ENCODE measurements at regions not wholly inside any gene's neighbourhood (a gene's known extent, or its start where the extent isn't known, plus 50 kb on each side); places are given as distances from the start of the nearest gene placed in this dataset.
"Not testable (repeated sequence)": the region's sequence is repeated elsewhere in the genome, so short reads cannot be mapped to it uniquely, and the experiment has no call there.

DNA sequence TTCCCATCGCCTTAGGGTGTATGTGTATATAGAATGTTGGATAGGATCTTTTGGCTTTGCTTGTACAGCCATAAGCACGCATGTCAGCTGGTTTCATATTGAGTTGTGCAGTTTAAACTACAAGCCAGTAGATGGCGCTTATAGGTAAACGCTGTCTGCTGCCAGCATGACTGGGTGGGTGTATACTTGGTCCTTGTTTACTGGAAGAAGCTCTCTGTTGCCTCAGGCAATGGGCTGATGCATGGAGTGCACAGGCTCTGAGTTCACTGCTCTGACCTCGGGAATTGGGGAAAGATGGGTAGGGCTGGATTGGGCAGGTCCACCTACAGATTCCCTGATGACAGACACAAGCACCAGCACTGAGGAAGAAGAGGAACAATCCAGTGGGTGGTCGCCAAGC lies 831.5 kb downstream of the STIM2 start:
- in situ Hi-C loops (cut with HindIII; ENCODE audit: low pct_unique_long_range_greater_than_20kb, low sequenced_read_pairs), result no loop called here
- DNase-seq (ENCODE audit: low read depth in 1 of 2, low spot score in 1 of 2), result peak; percentile 11 to 83
- no peak for TF ChIP-seq JUND (IDR thresholded peaks at IDR 0.05; ENCODE audit: low read depth)

GRCh38 chr4:27692868-27693634 lies 832.4 kb downstream of the STIM2 start:
- TF ChIP-seq JUND (IDR thresholded peaks at IDR 0.05; ENCODE audit: low read depth), result no peak
- in situ Hi-C loops (cut with HindIII; ENCODE audit: low pct_unique_long_range_greater_than_20kb, low sequenced_read_pairs), result no loop called here
- no peak for DNase-seq (ENCODE audit: low read depth in 1 of 2, low spot score in 1 of 2)

DNA sequence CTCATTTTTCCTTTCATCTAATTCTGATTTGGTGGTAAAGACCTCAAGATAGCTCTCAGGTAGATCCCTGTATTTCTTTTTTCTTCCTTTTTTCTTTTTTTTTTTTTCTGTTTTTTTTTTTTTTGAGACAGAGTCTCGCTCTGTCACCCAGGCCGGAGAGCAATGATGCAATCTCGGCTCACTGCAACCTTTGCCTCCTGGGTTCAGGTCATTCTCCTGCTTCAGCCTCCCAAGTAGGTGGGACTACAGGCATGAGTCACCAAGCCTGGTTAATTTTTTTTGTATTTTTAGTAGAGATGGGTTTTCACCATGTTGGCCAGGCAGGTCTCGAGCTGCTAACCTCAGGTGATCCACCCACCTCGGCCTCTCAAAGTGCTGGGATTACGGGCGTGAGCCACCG lies 835.6 kb downstream of the STIM2 start:
- DNase-seq (ENCODE audit: low read depth in 1 of 2, low spot score in 1 of 2); in situ Hi-C loops (cut with HindIII; ENCODE audit: low pct_unique_long_range_greater_than_20kb, low sequenced_read_pairs): not testable (repeated sequence)

GRCh38 chr4:27701606-27702005 lies 841.0 kb downstream of the STIM2 start:
- no peak for TF ChIP-seq JUND (IDR thresholded peaks at IDR 0.05; ENCODE audit: low read depth)
- in situ Hi-C loops (cut with HindIII; ENCODE audit: low pct_unique_long_range_greater_than_20kb, low sequenced_read_pairs), result no loop called here
- no peak for DNase-seq (ENCODE audit: low read depth in 1 of 2, low spot score in 1 of 2)

DNA sequence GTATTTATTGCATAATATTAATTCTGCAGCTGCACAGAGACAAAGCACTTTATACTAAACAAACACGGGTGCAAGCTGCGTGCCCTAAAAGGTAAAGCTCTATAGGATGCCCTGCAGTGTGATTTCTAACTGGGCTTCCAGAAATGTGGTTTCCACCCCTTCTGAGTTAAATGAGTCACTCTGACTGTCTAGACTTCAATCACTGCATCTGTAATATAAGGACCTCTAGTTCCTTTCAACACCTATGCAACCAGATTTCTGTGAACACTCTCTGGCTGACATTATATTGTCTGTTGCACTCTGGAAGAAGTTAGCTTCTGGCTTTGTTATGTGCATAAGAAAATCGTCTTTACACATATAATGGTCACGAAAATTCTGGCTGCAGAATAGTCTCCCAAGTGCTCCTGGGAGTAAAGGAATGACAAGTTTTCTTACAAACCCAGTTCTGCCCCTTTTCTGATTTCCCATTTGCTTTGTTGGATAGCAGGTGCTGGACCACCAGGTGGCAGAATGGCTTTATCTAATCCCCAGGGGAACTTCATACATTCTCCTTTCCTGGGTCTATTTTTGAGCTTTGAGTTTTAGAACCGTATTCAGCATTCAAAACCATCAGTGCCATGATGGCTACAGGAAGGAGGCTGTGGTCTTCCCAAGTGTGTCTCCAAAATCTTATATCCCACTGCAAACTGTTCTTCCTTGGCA lies 842.2 kb downstream of the STIM2 start:
- TF ChIP-seq JUND (IDR thresholded peaks at IDR 0.05; ENCODE audit: low read depth), result no peak
- DNase-seq (ENCODE audit: low read depth in 1 of 2, low spot score in 1 of 2), result peak in 1 of 2 experiments; percentile 19
- in situ Hi-C loops (cut with HindIII; ENCODE audit: low pct_unique_long_range_greater_than_20kb, low sequenced_read_pairs), result no loop called here

- no peak for DNase-seq (ENCODE audit: low read depth in 1 of 2, low spot score in 1 of 2)
- no peak for TF ChIP-seq JUND (IDR thresholded peaks at IDR 0.05; ENCODE audit: low read depth)
- in situ Hi-C loops (cut with HindIII; ENCODE audit: low pct_unique_long_range_greater_than_20kb, low sequenced_read_pairs), result no loop called here
Measured at GRCh38 chr4:27703771-27704170, 843.1 kb downstream of the STIM2 start.

DNA sequence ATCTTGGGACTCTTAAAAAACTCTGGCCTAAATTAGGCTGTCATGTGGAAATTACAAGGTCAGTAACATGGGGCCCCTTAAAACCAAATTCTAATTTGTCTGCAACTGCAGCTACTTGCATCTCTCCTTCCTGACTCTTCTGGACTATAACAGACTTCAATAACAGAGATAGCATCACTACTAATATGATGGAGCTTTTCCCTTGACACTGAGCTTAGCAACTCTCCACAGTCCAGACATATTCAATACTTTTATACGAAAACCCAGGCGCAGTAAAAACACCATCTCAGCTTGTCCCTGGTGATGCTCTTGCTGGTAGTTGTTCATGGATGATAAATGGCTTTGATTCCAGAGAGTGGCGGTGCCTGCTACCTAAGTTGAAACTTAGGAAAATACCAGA lies 850.4 kb downstream of the STIM2 start:
- no peak for DNase-seq (ENCODE audit: low read depth in 1 of 2, low spot score in 1 of 2)
- in situ Hi-C loops (cut with HindIII; ENCODE audit: low pct_unique_long_range_greater_than_20kb, low sequenced_read_pairs), result no loop called here
- TF ChIP-seq JUND (IDR thresholded peaks at IDR 0.05; ENCODE audit: low read depth), result no peak

DNA sequence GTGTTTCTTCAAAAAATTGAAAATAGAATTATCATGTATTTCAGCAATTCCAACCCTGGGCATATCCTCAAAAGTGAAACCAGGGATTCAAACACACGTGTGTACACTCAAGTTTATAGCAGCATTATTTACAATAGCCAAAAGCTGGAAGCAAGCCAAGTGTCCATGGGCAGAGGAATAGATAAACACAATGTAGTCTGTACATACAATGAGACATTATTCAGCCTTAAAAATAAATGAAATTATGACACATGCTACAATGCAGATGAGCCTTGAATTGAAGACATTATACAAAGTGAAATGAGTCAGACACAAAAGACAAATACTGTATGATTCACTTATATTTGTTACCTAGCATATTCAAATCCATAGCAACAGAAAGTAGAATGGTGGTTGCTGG lies 853.4 kb downstream of the STIM2 start:
- in situ Hi-C loops (cut with HindIII; ENCODE audit: low pct_unique_long_range_greater_than_20kb, low sequenced_read_pairs), result no loop called here
- TF ChIP-seq JUND (IDR thresholded peaks at IDR 0.05; ENCODE audit: low read depth), result no peak
- DNase-seq (ENCODE audit: low read depth in 1 of 2, low spot score in 1 of 2), result peak in 1 of 2 experiments; percentile 32

DNA sequence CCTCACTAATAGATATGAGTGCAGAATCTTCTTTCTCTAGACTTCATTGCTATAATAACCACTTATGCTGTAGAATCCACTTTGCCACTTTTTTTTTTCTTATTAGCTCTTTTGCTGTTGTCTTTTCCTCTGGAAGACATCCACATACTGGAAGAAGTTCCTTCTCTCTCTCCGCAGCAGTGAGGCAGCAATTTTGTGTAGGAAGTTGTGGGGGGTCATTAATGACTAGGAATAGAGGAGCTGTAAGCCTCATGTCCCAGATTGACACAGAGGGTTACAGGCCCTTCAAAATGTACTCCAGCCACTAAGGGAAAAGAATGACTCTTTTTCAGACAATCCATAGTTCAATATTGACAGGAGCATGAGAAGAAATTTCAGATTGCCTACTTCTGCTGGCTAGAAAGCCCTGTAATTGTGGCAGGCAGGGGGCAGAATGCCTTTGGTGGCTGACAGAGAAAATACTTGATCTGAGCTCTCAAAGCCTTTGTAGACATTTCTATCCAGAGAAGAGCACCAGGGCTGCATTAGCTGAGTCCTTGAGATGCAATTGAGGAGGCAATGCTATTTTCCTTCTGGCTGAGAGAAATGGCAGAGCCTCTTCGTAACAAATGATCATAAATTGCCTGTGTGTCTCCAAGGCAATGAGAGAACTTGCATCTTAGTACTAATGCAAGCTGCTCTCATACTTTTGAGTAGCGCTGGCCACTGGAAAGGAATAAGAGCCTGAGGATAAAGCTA lies 856.2 kb downstream of the STIM2 start:
- no peak for TF ChIP-seq JUND (IDR thresholded peaks at IDR 0.05; ENCODE audit: low read depth)
- no peak for DNase-seq (ENCODE audit: low read depth in 1 of 2, low spot score in 1 of 2)
- in situ Hi-C loops (cut with HindIII; ENCODE audit: low pct_unique_long_range_greater_than_20kb, low sequenced_read_pairs), result no loop called here

- in situ Hi-C loops (cut with HindIII; ENCODE audit: low pct_unique_long_range_greater_than_20kb, low sequenced_read_pairs), result no loop called here
- TF ChIP-seq JUND (IDR thresholded peaks at IDR 0.05; ENCODE audit: low read depth), result no peak
- no peak for DNase-seq (ENCODE audit: low read depth in 1 of 2, low spot score in 1 of 2)
Measured at GRCh38 chr4:27717431-27717755, 856.8 kb downstream of the STIM2 start.

DNA sequence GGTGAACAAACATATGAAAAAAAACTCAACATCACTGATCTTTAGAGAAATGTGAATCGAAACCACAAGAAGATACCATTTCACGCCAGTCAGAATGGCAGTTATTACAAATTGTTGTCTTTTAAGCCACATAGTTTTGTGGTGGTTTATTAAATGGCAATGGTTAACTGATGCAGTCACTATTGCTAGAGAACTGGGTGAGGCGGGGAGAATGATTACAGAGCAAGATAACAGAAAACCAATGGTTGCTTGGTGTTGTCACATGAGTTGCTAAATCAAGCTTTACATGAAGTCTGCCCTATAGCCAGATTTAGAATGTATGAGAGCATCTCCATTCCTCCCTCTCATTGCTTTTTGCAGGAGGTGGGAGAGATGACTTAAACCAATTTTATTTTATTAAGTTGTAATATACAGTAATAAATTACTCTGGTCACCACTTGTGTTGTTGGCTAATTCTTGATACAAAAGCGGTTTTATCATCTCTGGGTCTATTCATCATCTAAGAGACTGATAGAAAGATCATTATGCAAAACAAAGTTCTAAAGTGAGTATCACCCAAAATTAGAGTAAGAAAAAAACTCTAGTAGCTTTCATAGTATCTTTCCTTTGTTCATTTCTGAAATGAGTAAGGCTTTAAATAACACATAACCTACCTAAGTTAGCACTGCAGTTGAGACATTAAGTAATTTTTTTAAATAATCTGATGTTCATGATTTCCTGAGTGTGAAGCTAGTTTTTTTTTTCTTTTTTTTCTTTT lies 859.5 kb downstream of the STIM2 start:
- no peak for TF ChIP-seq JUND (IDR thresholded peaks at IDR 0.05; ENCODE audit: low read depth)
- in situ Hi-C loops (cut with HindIII; ENCODE audit: low pct_unique_long_range_greater_than_20kb, low sequenced_read_pairs), result no loop called here
- no peak for DNase-seq (ENCODE audit: low read depth in 1 of 2, low spot score in 1 of 2)

GRCh38 chr4:27721193-27721592 lies 860.6 kb downstream of the STIM2 start:
- in situ Hi-C loops (cut with HindIII; ENCODE audit: low pct_unique_long_range_greater_than_20kb, low sequenced_read_pairs), result no loop called here
- no peak for TF ChIP-seq JUND (IDR thresholded peaks at IDR 0.05; ENCODE audit: low read depth)
- DNase-seq (ENCODE audit: low read depth in 1 of 2, low spot score in 1 of 2), result no peak
